Stimulated activated CD4-positive, alpha-beta T cell treated with anti-CD3 and anti-CD28 coated beads, Interleukin-4, amount 100 ng/mL, for 24 hours (primary cell): ENCODE measurements at regions not wholly inside any gene's neighbourhood (a gene's known extent, or its start where the extent isn't known, plus 50 kb on each side); places are given as distances from the start of the nearest gene placed in this dataset.

Experiments
- DNase-seq: peaks from one replicate; pipeline ENCODE4 v3.0.0-alpha.2; 2020

DNA sequence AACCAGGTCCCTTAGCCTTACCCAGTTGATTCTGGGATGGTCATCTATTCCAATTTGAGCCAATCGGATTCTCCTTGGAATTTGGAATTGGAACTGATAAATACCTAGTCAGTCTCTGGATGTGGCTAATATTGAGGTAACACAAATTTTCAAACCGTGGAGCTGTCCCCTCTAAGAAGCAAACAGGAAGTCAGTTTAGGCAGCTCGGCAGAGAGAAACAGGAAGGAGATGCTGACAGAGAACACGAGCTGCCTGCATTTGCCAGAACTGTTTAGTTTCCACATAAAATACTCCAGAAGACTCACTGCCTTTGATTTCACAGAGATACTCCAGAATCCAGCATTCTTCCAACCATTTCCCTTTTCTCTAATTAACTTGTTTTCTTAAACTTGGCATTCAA is 1024.9 kb downstream of the BCL11A start:
- DNase-seq = no peak

DNA sequence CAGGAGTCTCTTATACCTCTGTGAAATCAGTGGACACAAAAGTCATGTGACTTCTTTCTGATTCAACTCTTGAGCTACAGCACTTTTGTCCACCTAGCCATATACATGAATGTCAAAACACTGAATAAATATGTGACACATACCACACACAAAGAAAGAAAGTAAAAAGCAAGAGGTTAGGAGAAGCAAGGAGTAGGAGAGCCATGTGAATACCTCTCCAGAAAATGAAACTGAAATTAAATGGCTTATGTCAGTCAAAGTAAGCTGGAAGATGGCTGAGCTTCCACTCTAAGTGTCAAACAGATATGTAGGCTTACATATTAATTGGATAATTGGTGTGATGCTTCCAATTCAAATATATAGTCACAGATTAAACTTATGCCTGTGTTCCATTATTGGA is 1050.5 kb downstream of the BCL11A start:
- DNase-seq = no peak

DNA sequence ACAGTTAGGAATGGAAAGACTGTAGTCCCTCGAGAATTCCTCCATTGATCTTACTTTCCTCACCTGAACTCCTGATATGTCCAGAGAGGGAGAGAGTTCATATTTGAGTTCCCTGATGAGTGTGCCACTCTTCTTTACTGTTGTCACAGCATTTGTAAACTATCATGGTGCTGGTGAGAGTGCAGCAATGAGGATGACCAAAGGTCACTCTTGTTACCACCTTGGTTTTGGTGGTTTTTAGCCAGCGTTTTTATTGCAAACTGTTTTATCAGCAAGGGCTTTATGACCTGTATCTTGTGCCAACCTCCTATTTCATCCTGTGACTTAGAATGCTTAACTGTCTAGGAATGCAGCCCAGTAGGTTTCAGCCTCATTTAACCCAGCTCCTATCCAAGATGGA is 1062.5 kb downstream of the BCL11A start:
- no peak for DNase-seq

DNA sequence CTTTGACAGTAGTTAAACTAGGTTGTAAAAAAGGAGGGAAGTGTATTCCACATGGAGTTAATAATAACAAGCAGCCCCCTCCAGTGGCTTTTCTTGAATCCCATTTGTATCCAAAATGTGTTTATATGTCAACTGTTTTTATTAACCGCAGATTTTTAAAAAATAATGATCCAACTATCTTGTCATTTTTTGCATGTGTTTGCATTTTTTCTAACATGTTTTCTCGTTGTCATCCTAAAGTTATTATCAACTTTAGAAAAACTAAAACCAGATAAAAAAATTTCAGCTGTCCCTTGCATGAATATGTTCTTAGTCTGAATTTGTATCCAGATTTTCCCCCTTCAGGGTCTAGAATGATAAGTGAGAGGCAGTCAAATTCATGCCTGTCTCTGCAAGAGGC is 1063.3 kb downstream of the BCL11A start:
- DNase-seq = no peak

DNA sequence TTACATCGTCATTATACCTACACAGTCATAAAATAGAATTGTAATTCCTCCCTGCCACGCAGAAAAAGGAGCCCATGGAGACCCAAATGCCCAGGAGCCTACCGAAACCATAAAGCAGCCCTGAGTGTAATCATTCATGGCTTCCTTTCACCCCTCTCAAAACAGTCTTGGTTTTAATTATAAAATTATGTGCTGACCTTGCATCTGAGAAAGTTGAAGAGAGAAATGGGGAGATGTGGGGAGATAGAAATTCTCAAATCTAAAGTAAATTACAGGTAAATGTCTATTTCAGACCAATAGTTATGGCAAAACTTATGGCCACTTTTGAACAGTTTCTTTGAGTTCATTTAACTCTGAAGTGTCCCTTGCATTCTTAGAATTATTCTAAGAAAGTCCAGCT is 1068.8 kb downstream of the BCL11A start:
- no peak for DNase-seq

DNA sequence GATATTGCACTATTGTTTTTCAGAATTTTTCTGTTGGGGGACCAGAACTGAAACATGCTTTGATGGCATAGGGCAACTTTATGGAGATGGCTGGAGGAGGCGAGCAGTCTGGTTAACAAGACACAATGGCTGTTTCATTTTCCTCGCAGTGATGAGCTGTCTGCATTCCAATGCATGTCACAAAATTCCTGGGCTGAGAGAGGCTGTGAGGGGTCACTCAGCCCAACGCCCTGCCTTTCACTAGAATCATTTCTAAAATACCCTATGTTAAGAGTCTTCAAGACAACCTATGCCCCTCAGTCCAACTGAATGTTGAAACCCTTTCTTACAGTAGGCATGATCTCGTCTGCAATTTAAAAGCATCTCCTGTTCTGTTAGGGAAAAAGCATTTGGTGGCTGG is 1090.0 kb downstream of the BCL11A start:
- DNase-seq = no peak

DNA sequence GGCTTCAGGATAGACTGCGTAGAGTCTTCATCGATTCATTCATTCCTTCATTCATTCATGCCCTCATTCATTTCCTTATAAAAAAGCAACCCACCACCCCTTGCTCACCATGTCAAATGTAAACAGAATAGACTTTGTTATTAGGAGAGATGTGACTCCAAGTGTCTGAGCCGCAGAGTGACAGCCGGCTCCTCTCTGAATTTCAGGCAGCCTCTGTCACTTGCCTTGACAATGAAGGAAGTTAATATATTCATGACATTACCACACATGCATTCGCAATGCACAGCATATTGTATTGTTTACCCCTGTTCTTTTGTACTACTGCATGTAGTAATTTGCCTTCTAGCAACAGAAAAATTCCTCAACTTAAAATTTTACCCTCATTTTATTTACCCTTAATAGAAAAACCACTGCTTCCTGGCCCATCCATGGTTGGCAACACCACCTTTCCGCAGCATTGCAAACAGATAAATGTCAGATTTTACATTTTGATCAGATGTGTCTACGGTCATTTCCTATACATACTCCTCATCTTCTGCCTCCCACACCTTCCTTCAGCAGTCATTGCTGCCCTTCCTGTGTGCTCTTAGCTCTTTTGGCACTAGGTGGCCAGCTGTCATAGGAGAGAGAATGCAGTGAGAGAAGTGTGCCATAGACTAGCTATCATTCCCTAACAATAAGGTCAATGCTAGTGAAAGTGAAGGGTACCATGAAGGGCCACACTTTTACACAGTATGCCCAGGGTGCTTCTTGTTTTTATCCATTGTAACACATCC is 1090.8 kb downstream of the BCL11A start:
- DNase-seq = no peak

DNA sequence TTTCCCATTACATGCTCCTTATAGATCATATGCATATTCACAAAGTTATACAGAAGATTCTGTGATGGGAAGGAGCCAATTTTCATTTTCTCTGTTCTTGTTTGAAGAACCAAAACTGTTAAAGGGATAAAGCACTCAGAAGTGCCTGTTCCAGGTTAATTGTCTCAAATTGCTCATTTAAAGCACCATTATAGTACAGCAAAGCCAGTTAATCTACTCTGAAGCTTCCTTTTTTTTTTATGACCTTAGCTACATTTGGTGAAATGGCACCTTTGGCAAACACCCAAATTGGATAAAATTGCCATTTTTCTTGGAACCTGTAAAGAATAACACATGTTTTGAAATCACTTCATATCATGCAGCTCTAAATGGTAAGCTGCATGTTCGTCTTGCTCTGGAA is 1092.3 kb downstream of the BCL11A start:
- DNase-seq = no peak

DNA sequence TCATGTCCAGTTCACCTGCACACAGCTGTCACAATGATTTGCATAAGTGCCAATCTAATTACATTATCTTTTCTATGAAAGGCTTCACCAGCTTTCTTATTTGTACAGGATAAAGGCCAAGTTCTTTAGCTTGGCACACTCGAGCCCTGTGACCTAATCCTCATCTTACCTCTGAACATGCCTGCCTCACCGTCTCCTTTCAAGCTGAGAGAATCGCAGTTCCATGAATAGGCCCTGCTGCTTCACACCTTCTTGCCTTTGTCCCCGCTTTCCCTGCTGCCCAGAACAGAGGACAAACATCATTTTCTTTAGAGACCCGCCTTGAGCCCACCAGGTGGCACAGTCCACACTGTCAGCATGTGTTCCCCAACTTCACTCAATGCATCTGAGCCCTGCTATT is 1094.7 kb downstream of the BCL11A start:
- no peak for DNase-seq

DNA sequence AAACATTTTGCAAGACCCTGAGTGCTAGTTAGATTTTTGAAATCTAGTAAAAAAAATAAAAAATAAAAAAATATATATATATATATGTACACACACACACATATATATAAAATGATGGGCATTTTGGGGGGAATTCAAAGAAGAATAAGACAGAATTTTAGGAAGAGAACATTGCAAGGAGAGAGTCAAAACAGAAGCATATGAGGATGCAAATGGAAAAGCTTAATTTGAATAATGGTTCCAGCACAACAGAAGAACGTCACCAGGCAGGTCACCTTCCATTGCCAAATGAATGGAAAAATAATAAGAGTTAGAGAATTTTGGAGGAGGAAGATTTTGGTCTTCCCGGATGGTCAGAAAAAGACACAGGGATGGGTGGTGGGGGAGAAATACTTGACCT is 1097.2 kb downstream of the BCL11A start:
- no peak for DNase-seq

DNA sequence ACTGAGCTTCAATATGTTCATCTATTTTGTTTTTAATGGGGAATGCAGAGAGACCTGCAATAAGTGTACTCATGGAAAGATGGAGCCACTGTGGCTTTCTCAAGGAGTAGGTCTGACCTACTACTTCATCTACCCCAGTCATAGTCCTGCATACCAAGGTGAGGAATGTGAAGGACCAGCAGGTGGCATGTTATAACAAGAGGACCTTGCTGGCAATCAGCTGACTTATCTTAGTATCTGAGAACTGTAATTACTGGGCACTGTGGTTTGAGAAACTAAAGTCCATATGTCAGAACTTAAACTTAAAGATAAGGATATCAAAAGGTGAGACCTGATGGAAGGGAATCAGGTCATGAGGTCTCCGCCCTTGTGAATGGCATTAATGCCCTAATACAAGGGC is 1104.2 kb downstream of the BCL11A start:
- no peak for DNase-seq

DNA sequence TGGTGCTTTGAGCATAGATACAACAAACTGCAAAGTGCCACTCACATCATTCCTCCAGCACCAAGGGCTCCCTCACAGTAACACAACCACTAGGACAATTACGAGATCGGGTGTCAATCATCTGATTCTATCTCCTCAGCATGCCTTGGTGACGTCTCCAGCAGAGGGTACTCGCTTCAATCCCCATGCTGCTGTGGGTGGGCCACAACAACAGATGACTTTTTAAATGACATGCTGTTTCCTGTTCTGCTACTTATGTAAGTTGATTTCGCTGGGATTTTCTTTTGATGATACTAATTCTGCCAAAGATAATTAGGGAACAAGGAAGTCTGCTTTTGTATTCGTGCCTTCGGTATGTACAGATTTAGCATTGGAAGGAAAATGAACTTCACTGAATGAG is 1113.0 kb downstream of the BCL11A start:
- no peak for DNase-seq

DNA sequence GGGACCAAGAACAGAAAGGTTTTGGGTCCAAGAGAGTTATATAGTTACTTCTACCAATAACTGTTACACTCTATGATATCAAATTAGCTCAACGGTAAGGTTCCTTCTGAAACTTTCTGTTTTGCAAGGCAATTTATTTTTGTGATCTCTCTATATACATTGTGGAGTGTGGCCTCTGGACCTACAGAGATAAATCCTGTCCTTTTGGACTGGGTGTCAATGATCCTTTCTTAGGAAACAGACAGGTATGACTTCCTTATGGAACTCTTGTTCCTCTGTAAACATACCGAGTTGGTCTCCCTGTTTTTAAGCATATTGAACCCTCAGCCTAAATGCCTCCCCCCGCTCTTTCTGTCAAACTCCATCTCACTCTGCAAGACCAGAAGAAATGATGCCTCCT is 1117.8 kb downstream of the BCL11A start:
- DNase-seq = no peak

DNA sequence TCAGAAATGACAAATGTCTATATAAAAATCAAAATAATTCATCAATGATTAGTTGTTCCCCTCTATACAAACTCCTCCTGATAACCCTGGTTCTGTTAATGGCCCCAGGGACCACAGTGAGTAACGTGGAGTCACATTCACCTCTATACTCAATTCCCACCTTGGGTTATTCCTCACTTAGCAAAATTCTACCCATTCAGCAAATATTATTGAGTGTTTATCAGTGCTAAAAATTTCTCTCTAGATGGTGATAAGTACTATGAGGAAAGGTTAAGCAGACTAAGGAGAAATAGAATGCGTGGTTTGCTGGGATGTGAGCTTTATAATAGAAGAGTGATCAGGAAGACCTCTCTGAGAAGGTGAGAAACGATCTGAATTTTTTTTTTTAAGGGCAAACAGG is 1124.5 kb downstream of the BCL11A start:
- no peak for DNase-seq

DNA sequence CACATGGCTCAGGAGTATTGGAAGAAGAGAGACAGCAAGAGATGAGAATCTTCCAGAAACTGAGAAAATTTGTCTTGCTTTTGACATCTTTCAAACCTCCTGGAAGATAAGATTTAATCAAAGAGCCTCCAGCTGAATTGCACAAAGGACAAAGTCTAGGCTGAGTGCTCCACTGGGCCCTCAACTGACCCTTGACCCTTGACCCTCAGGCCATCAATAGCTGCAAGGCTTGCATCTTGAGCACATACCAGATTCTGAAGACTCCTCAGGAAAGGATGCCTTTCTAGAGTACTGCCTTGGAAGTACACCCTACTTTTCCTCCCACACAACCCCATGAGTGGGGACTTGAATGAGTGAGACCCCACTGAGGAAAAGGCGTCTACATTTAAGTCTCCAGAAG is 1125.5 kb downstream of the BCL11A start:
- no peak for DNase-seq

DNA sequence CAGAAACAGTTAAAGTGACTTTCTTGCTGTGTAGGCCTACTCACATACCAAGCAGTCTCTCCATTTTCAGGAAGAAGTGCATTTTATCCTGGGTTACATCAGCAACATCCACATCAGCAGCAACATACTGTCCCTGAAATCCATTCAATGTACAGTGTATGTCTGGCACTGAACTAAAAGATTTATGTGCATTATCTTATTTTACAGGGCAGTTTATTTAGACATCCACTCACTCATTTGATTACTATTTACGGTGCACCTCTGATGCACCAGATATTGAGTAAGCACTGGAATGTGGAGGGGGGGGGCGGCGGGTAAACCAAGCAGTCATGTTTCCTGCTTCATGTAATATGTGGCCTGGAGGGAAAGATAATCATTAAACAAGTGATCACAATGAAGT is 1128.2 kb downstream of the BCL11A start:
- DNase-seq = no peak

DNA sequence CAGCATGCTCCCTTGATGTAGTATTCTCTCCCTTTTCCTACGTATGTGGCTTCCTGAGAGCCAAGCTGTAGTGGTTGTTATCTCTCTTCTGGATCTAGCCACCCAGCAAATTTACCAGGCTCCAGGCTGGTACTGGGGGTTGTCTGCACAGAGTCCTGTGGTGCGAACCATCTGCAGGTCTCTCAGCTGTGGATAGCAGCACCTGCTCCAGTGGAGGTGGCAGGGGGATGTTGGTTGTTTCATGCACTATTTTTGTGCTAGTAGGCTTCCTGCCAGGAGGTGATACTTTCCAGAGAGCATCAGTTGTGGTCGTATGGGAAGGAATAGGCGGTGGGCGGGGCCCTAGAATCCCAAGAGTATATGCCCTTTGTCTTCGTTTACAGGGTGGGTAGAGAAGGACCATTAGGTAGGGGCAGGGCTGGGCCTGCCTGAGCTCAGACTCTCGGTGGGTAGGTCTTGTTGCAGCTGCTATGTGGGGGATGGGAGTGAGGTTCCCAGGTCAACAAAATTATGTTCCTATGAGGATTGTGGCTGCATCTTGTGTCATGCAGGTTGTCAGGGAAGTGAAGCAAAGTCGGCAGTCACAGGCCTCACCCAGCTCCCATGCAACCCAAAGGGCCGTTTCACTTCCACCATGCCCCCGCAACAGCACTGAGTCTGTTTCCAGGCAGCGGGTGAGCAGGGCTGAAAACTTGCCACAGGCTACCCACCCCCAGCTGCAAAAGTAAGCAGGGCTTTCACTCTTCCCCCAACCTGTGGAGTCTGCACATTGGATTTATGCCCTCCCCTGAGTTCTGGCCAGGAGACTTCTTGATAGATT is 1139.5 kb downstream of the BCL11A start:
- no peak for DNase-seq

DNA sequence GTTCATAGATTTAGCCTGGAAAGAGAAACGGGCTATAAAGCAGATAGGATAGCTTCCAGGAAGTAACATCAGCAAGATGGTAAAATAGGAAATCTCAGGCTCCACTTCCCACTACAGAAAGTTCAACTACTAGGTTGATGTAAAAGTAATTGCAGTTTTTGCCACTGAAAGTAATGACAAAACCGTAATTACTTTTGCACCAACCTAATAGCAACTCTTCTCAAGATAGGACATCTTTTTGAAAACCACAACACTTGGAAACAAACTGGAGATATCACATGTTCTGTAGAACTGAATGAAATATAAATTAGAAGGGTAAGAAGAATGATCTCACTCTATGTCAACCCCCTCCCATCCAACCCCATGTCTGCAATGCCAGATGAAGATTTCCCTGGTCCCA is 1154.3 kb downstream of the BCL11A start:
- no peak for DNase-seq

DNA sequence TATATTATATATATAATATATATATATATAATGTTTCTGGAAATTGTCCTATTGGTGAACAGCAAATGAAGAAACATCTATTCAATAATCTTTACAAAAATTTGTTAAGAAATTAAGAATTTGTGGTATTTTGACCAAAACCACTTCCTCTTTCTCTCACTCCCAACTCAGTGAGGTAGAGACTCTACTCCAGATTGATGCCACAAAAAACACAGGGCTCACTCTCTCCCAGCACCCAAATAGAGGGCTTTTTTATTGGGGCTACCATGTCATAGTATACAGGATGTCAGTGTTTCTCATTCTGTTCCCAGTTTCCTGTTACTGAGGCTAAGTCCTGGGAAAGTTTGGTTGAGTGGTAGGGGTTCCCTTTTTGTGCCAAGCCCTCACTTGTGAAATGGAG is 1155.4 kb downstream of the BCL11A start:
- DNase-seq = no peak

DNA sequence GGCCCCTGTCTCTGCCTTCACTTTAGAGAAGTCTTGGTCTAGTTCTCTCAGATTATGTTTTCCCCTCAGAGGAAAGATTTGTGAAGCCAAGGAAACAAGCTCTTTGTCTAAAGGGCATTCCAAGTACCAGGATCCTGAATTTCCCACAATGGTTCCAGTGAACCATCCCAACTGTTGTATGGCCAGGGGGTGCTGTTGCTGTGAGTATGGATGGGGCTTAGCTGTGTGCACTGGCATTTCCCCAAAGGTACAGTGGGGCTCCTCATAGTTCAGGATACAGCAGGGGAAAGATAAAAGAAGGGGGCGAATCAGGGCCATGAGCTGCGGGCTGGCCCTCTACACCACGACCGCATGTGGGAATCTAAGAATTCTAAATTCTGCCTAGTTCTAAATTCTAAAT is 1154.0 kb upstream of the FANCL start:
- DNase-seq = no peak

DNA sequence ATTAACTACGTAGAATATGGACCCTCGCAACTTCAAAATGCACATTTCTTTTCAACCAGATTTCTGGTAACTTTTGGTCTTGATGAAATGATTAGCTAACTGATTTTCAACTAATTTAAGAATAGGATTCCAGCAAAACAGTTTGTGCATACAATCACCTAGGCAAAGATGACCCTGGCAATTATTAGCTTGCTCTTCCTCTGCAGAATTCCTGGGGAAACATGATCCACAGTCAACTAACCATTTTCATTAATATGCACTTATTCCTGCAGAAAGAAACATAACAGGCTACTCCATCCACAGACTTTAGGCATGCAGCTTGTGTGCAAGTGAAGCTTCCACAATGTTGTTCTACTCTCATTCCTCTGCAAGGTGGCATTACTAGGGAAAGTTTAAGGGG is 1150.8 kb upstream of the FANCL start:
- DNase-seq = no peak

DNA sequence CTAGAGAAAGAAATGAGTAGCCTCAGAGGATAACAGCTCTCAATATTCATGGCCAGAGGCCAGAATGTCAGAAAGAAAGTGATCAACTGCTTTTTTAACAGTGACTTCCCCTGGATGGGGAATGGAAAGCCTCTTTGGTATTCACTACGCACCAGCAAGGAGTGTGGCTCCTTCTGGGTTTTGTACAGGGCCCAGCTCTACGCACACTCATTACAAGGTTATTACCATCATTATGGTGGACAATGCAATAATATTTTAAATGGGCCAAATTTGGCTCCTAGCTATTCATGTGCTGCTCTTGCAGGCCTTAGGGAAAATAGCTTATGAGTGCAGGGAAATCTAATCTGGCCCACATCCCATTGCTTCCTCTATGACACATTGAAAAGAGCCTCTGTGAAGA is 1149.5 kb upstream of the FANCL start:
- DNase-seq = no peak

DNA sequence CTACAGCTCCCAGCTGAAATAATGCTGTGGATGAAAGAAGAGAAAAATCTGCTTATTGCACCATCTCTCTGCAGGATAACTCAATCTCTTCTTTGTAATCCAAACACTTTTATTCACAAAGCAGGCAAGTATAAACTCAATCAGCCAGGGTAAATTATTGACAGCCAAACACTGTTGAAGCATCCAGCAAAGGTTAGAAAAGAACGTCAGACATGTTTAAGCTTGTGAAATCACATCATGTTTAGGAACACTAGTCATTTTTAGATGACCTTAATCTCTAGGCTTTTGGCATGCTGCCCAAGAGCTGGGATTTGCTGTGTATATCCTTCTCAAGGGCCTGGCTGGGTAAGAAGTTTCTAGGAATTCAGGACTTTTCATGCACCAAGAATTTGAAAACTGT is 1148.1 kb upstream of the FANCL start:
- DNase-seq = no peak

DNA sequence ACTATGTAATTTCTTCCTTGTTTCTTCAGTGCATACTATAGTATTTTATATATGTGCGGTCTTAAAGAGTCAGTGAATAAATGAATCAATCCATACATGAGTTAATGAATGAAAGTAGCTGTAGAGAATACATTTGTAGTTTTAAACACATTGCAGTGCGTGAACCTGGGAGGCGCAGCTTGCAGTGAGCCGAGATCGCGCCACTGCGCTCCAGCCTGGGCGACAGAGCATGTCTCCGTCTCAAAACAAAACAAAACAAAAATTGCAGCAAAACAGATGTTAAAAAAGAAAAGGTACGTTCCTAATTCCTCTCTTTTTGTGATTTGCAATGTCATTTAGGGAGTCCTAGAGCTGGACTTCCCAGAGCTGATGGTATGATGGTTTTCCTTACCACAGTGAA is 1144.8 kb upstream of the FANCL start:
- DNase-seq = no peak

DNA sequence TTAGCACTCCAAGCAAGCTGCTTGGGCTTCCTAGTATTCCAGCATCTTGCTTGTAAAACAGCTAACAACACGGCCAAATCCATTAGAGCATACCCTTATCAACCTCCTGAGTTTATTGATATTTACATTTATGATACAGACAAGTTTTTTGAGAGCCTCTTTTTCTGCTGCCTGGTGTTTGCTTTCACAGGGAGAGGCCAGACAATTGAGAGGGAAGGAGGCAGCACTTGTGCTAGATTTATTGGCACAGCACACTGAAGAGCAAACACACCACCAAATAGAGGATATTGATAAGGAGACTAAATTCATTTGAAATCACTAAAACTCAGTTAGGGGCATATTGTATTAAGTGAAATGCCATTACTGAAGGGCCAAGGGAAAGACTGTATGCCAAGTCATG is 1142.3 kb upstream of the FANCL start:
- no peak for DNase-seq
